WTC11 (cell line): ENCODE measurements at regions not wholly inside any gene's neighbourhood (a gene's known extent, or its start where the extent isn't known, plus 50 kb on each side); places are given as distances from the start of the nearest gene placed in this dataset.

Source experiments
- ATF1 ChIP-seq: sonication (generic); formaldehyde crosslinking; IDR thresholded peaks from 2 replicates; pipeline ENCODE4 v1.8.1; 2023; ENCODE audit warnings: mild to moderate bottlenecking, moderate library complexity, missing genetic modification reagents
- CBFB ChIP-seq: sonication (generic); formaldehyde crosslinking; IDR thresholded peaks from 2 replicates; pipeline ENCODE4 v1.8.1; 2022; ENCODE audit warnings: mild to moderate bottlenecking, low read depth, missing genetic modification reagents
- IRF2 ChIP-seq: sonication (generic); formaldehyde crosslinking; IDR thresholded peaks from 2 replicates; pipeline ENCODE4 v1.8.0; 2022; ENCODE audit warnings: low read depth, missing genetic modification reagents, borderline replicate concordance
- JUN ChIP-seq: sonication (generic); formaldehyde crosslinking; IDR thresholded peaks from 2 replicates; pipeline ENCODE4 v1.8.0; 2023; ENCODE audit warnings: mild to moderate bottlenecking, missing genetic modification reagents
- MAX ChIP-seq: sonication (generic); formaldehyde crosslinking; IDR thresholded peaks from 2 replicates; pipeline ENCODE4 v1.8.0; 2022; ENCODE audit warnings: mild to moderate bottlenecking, missing genetic modification reagents
- PRRX2 ChIP-seq: fragments of 250-450 bp; sonication (Bioruptor Pico); IDR thresholded peaks from 2 replicates; pipeline ENCODE4 v1.8.0; 2021; ENCODE audit warnings: mild to moderate bottlenecking
- SMAD3 ChIP-seq: sonication (generic); formaldehyde crosslinking; IDR thresholded peaks from 2 replicates; pipeline ENCODE4 v1.8.0; 2022; ENCODE audit warnings: missing genetic modification reagents, mild to moderate bottlenecking, borderline replicate concordance
- ZNF416 ChIP-seq: fragments of 250-450 bp; sonication (Bioruptor Pico); IDR thresholded peaks from 2 replicates; pipeline ENCODE4 v1.9.0; 2021; ENCODE audit warnings: mild to moderate bottlenecking, inconsistent platforms
- TF ChIP-seq, protein P1 (sequence below): fragments of 200-600 bp; IDR thresholded peaks from 2 replicates; pipeline ENCODE4 v1.8.0; 2022; ENCODE audit warnings: antibody characterized with exemption
- TF ChIP-seq, protein P2 (sequence below): sonication (generic); formaldehyde crosslinking; IDR thresholded peaks from 2 replicates; pipeline ENCODE4 v1.8.1; 2022; ENCODE audit warnings: mild to moderate bottlenecking, moderate library complexity, missing genetic modification reagents
- TF ChIP-seq, protein P3 (sequence below): sonication (generic); formaldehyde crosslinking; IDR thresholded peaks from 2 replicates; pipeline ENCODE4 v1.8.1; 2023; ENCODE audit warnings: mild to moderate bottlenecking, moderate library complexity, missing genetic modification reagents
- TF ChIP-seq, protein P4 (sequence below): fragments of 250-450 bp; sonication (Bioruptor Pico); IDR thresholded peaks from 2 replicates; pipeline ENCODE4 v2.1.2; 2022; ENCODE audit warnings: mild to moderate bottlenecking, moderate library complexity
- TF ChIP-seq, protein P5 (sequence below): sonication (generic); formaldehyde crosslinking; IDR thresholded peaks from 2 replicates; pipeline ENCODE4 v1.8.0; 2023; ENCODE audit warnings: missing genetic modification reagents

GRCh38 chr6:88517737-88518136 lies 351.6 kb upstream of the CNR1 start:
- TF ChIP-seq MAX (CRISPR knock-in tag) = no peak
- TF ChIP-seq, protein P1, sequence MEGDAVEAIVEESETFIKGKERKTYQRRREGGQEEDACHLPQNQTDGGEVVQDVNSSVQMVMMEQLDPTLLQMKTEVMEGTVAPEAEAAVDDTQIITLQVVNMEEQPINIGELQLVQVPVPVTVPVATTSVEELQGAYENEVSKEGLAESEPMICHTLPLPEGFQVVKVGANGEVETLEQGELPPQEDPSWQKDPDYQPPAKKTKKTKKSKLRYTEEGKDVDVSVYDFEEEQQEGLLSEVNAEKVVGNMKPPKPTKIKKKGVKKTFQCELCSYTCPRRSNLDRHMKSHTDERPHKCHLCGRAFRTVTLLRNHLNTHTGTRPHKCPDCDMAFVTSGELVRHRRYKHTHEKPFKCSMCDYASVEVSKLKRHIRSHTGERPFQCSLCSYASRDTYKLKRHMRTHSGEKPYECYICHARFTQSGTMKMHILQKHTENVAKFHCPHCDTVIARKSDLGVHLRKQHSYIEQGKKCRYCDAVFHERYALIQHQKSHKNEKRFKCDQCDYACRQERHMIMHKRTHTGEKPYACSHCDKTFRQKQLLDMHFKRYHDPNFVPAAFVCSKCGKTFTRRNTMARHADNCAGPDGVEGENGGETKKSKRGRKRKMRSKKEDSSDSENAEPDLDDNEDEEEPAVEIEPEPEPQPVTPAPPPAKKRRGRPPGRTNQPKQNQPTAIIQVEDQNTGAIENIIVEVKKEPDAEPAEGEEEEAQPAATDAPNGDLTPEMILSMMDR = no peak
- TF ChIP-seq JUN = no peak
- no peak for TF ChIP-seq IRF2 (CRISPR knock-in tag)
- TF ChIP-seq ZNF416 (CRISPR knock-in tag) = no peak
- TF ChIP-seq SMAD3 = no peak
- TF ChIP-seq, protein P2, sequence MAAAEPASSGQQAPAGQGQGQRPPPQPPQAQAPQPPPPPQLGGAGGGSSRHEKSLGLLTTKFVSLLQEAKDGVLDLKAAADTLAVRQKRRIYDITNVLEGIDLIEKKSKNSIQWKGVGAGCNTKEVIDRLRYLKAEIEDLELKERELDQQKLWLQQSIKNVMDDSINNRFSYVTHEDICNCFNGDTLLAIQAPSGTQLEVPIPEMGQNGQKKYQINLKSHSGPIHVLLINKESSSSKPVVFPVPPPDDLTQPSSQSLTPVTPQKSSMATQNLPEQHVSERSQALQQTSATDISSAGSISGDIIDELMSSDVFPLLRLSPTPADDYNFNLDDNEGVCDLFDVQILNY (CRISPR knock-in tag) = no peak
- TF ChIP-seq ATF1 (CRISPR knock-in tag) = no peak
- TF ChIP-seq, protein P3, sequence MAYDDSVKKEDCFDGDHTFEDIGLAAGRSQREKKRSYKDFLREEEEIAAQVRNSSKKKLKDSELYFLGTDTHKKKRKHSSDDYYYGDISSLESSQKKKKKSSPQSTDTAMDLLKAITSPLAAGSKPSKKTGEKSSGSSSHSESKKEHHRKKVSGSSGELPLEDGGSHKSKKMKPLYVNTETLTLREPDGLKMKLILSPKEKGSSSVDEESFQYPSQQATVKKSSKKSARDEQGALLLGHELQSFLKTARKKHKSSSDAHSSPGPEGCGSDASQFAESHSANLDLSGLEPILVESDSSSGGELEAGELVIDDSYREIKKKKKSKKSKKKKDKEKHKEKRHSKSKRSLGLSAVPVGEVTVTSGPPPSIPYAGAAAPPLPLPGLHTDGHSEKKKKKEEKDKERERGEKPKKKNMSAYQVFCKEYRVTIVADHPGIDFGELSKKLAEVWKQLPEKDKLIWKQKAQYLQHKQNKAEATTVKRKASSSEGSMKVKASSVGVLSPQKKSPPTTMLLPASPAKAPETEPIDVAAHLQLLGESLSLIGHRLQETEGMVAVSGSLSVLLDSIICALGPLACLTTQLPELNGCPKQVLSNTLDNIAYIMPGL (CRISPR knock-in tag) = no peak
- TF ChIP-seq, protein P4, sequence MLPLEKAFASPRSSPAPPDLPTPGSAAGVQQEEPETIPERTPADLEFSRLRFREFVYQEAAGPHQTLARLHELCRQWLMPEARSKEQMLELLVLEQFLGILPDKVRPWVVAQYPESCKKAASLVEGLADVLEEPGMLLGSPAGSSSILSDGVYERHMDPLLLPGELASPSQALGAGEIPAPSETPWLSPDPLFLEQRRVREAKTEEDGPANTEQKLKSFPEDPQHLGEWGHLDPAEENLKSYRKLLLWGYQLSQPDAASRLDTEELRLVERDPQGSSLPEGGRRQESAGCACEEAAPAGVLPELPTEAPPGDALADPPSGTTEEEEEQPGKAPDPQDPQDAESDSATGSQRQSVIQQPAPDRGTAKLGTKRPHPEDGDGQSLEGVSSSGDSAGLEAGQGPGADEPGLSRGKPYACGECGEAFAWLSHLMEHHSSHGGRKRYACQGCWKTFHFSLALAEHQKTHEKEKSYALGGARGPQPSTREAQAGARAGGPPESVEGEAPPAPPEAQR (CRISPR knock-in tag) = no peak
- TF ChIP-seq, protein P5, sequence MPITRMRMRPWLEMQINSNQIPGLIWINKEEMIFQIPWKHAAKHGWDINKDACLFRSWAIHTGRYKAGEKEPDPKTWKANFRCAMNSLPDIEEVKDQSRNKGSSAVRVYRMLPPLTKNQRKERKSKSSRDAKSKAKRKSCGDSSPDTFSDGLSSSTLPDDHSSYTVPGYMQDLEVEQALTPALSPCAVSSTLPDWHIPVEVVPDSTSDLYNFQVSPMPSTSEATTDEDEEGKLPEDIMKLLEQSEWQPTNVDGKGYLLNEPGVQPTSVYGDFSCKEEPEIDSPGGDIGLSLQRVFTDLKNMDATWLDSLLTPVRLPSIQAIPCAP = no peak
- no peak for TF ChIP-seq PRRX2 (CRISPR knock-in tag)
- no peak for TF ChIP-seq CBFB (CRISPR knock-in tag)
